Esophagus muscularis mucosa (tissue), 4 donors: ENCODE measurements at regions not wholly inside any gene's neighbourhood (a gene's known extent, or its start where the extent isn't known, plus 50 kb on each side); places are given as distances from the start of the nearest gene placed in this dataset.

Experiments
- CTCF ChIP-seq, 3 experiments: fragments of 200-600 bp in 2 of 3; fragments of 450-650 bp in 1 of 3; sonication (generic) in 2 of 3; IDR thresholded peaks; one replicate each; pipeline ENCODE4 v1.5.1; 2017 to 2019; ENCODE audit warnings: antibody characterized with exemption in 3 of 3, mild to moderate bottlenecking in 2 of 3, moderate library complexity in 1 of 3
- EP300 ChIP-seq: sonication (generic); formaldehyde crosslinking; IDR thresholded peaks from one replicate; pipeline ENCODE4 v1.6.1; 2017; ENCODE audit warnings: antibody characterized with exemption
- POLR2A ChIP-seq: fragments of 450-650 bp; IDR thresholded peaks from one replicate; pipeline ENCODE4 v1.6.1; 2017; ENCODE audit warnings: antibody characterized with exemption, moderate library complexity, mild to moderate bottlenecking, low read depth
- POLR2AphosphoS5 ChIP-seq, 2 donors: sonication (generic); formaldehyde crosslinking; IDR thresholded peaks; one replicate each; pipeline ENCODE4 v1.6.1; 2017; ENCODE audit warnings: antibody characterized with exemption in 2 of 2

- TF ChIP-seq CTCF (IDR thresholded peaks at IDR 0.05) (no peak), POLR2A (no peak), POLR2AphosphoS5 (IDR thresholded peaks at IDR 0.05) (no peak), EP300 (no peak)
Measured at GRCh38 chr12:89775986-89776365, 67.3 kb upstream of the ATP2B1 start.
